NOMO-1 (cell line): ENCODE measurements at regions not wholly inside any gene's neighbourhood (a gene's known extent, or its start where the extent isn't known, plus 50 kb on each side); places are given as distances from the start of the nearest gene placed in this dataset.
A peak's percentile ranks its signal among the peaks of the same experiment; 100 is the strongest.

Source experiments
- DNase-seq, 2 experiments: peaks; one replicate each; lab custom pipeline; 2025; ENCODE audit not compliant: unreplicated experiment in 2 of 2; lab: John Stamatoyannopoulos, UW

DNA sequence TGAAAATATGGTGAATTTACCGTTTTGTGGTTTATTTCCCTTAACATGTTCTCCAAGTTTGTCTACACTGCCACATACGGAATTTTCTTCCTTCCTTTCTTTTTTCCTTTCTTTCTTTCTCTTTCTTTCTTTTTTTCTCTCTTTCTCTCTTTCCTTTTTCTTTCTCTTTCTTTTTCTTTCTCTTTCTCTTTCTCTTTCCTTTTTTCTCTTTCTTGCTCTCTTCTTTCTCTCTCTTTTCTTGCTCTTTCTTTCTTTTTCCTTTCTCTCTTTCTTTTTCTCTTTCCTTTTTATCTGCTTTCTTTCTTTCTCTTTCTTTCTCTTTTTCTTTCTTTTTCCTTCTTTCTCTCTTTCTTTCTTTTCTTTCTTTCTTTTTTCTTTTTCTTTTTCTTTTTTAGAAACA lies 1962.3 kb upstream of the PCDH20 start:
- DNase-seq: no peak

DNA sequence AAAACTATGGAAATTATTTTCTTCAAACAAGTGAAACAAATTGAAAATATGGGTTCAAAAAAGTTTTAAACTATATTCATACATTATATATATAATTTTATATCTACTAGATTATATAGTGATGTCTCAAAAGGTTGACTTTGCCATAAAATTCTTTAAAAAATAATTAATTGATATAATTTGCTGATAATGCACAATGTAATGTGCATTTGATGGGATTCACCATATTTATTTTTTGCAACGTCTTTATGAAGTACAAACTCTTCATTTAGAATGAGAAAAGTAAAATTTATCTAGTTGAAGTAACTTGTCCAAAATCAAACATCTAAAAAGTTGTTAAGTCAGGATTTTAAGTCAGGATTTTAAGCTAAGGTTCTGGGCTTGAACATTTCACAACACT lies 1954.5 kb upstream of the PCDH20 start:
- no peak for DNase-seq

DNA sequence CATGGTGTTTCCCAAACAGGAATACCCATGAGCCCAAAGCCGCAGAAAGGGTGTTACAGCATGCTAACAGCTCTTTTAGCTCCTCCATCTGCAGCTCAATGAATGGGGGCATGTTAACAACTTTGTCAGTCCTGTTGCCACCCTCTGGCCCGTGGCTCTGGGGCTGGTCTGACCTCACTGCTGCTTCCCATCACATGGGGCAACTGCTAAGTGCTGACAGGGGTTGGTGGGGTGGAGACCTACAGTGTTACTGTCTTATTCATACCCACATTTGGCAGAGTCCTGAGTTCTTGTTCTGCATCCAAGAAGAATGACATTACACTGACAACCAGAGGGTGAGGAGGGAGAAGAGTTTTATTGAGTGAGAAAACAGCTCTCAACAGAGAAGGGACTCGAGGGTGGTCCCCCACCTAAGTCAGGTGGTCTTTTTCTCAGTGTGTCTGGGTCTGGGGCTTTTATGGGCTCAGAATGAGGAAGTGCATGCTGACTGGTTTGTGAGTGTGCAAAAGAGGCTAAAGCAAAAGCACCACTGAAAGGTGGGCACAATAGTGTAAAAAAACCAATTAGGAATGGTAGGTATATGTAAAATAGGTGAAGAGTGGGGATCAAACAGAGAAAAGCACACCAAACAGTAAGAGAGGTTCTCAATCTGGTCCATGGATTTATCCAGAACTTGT lies 1952.0 kb upstream of the PCDH20 start:
- DNase-seq: no peak

DNA sequence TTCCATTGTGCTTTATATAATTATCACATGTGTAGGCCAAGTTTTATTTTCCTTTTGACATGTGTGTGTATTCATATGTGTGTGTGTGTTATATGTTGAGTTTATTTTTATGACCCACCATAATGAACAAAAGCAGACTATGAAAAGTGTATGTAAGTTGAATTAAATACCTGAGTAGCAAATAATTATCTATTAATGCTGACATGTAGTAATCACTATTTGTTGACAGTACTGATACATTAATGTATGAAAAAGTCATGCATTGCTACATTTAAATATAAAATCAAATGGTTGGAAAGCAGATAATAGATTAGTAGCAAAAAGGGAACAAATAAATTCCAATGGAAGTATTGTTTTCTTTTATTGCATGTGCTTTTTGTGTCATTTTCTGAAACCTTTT lies 1948.5 kb upstream of the PCDH20 start:
- no peak for DNase-seq

DNA sequence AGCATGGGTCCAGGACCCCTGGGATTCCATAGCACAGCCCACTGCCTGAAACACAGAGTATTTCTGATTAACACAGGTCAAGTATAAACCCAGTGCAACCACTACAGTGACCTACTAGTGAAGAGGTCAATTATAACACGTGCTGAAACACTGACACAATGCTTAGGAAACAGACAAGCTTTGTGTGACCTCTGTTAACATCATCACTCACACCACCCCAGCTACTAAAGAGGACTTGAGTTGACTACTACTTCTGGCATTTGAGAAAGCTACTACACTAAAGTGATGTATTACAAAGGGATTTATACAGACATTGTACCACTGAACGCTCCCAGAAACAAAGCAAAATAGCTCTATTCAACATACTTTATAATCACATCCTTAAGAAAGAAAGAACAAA lies 1935.9 kb upstream of the PCDH20 start:
- DNase-seq: no peak

DNA sequence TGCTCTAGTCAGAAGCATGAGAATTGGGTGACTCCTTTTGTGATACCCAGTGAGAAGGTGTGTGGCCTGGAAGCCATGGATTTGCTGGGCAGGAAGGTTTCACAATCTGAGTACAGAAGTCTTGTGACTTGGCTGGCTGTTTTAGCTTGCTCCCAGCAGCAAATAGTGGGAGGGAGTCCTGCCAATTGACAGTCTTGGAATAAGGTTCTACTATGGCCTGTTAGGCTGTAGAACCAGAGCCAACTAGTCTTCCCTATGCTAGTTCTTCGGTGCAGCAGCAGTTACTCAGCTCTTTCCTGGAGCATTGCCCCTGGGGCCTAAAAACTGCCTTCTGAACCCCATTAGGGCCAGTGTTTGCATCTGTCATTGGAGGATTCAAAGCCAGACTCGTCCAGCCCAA lies 1935.4 kb upstream of the PCDH20 start:
- DNase-seq: no peak

DNA sequence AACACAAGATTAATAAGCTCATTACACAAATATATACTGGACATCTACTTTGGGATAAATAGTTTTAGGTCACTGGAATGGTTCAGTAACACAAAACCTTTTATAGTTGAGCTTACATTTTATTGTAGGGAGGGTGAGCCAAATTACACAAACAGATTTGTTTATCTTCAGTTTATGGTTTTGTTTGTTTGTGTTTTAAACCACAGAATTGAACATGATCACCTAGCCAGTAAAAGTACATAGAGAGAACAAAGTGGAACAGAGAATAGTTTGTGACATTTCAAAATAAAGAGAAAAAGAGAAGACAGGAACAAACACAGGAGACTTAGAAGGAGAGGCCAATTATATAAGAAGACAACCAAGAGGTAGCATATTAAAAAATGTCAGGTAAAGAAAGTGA lies 1930.2 kb upstream of the PCDH20 start:
- no peak for DNase-seq

DNA sequence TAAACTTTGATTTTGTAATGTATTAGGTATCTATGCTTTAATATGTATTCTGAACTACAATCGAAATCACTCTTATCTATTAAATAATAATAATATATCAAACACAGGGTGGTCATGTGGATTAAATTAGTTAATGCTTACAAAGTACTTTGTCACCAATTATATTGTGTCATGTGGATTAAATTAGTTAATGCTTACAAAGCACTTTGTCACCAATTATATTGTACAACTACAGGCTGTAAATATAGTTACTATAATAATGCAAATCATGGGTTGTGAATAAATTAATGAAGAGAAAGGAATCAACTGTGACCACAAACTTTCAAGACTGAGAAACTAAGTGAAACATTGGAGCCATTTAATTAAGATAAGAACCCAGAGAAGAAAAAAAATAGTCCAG lies 1929.1 kb upstream of the PCDH20 start:
- DNase-seq: no peak

DNA sequence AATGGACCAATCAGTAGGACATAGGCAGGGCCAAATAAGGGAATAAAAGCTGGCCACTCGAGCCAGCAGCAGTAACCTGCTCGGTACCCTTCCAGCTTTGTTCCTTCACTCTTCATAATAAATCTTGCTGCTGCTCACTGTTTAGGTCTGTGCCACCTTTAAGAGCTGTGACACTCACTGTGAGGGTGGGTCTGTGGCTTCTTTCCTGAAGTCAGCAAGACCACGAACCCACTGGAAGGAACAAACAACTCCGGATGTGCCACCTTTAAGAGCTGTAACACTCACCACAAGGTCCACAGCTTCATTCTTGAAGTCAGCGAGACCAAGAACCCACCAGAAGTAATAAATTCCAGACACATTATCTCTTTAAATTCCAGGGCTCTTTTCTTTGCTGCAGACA lies 1922.3 kb upstream of the PCDH20 start:
- no peak for DNase-seq

DNA sequence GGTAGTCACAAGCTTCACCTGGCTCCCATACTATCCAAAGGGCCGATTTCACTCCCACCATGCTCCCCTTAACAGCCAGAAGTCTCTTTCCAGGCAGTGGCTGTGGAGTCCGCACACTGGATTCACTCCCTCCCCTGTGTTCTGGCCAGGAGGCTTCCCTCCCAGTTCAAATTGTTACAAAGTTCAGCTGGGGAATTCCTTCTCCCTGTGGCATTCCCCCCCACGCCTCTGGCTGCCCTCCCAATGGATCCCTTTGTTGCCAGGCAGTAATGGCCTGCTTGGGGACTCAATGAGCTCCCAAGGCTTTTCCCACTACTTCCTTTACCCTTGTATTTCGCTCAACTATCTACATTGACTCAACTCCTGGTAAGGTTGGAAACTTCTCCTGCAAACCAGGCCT lies 1921.4 kb upstream of the PCDH20 start:
- DNase-seq: no peak

DNA sequence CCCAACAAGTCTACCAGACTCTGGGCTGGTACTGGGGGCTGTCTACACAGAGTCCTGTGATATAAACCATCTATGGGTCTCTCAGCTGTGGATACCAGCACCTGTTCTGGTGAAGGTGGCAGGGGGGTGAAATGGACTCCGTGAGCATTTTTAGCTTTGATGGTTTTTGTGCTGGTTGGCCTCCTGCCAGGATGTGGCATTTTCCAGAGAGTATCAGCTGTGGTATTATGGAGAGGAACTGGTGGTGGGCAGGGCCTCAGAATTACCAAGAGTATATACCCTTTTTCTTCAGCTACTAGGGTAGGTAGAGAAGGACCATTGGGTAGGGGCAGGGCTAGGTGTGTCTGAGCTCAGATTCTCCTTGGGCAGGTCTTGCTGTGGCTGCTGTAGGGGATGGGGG lies 1920.9 kb upstream of the PCDH20 start:
- no peak for DNase-seq

DNA sequence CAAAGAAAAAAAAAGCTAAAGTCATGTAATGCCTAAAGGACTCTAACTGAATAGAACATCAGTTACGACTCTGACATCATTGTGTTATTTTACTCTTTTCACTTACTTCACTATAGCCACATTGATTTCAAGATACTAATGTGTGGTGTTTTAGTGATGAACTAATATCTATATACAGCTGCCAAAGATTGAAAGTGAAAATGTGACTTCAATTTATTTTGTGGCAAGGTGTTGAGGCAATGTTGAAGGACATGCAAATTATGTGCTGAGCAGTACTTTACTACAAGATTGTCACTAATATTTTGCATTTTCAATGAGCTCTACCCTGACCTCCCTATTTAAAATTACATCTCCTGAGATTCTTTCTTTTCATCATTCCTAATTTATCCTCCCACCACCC lies 1911.9 kb upstream of the PCDH20 start:
- no peak for DNase-seq

DNA sequence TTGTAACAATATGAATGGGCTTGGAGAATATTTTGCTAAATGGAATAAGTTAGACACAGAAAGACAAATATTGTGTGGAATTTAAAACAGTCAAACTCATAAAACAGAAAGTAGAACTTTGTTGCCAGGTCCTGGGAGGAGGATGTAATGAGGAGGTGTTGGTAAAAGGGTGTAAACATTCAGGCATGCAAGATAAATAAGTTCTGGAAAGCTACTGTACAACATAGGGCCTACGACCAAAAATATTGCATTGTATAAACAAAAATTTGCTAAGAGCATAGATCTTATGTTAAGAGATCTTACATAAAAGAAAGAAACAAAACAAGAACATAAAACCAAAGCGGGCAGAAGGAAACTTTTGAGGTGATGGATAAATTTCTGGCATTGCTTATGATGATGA lies 1907.8 kb upstream of the PCDH20 start:
- DNase-seq: no peak

DNA sequence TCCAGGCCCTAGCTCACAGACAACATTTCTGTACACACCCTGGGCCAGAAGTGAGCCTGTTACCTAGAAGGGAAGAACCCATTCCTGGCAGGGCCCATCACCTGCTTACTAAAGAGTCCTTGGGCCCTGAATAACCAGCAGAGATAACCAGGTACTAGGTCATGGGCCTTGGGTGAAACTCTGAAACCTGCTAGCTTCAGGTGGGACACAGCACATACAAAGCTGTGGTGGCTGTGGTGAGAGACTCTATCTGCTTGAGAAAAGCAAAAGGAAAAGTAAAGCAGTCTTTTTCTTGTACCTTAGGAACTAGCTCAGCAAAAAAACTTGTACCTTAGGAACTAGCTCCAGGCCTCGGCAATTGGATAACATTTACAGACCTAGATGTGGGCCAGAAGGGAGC lies 1895.9 kb upstream of the PCDH20 start:
- DNase-seq: no peak

DNA sequence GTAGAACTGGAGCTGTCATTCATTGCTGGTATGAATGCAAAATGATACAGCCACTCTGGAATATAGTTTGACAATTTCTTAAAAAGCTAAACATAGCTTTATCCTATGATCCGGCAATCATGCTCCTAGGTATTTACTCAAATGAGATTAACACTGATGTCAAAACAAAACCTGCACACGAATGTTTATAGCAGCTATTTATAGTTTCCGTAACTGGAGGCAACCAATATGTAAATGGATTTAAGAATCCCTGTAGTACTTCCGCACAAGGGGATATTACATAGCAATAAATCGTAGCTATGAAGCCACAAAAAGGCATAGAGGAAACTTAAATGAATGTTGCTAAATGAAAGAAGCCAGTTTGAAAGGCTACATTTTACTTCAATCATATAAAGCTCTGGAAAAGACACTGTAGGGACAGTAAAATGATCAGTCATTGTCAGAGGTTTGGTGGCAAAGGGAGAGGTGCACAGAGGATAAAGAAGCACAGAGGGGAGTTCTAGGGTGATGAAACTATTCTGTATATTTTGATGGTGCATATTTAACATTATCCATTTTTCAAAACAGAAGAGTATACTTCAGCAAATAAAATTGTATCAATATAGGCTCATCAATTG lies 1893.0 kb upstream of the PCDH20 start:
- DNase-seq: no peak

DNA sequence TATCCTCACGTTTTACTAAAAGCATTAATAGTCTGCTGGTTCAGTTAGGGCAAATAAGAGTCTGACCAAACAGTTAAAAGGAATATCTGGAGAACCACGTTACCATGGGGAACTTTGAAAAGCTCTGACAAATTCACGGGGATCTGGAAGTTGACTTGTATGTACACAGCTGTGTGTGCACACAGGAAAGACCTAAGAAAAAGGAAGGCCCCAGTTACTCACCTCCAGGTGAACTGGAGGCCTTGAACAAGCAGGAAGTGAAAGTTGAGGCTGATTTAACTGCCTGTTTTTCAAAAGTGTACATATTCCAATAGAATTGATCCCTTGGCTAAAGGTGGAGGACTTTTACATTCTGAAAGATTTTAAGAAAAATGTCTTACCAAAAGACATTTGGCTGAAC lies 1891.6 kb upstream of the PCDH20 start:
- DNase-seq: peak; percentile 72 to 76

DNA sequence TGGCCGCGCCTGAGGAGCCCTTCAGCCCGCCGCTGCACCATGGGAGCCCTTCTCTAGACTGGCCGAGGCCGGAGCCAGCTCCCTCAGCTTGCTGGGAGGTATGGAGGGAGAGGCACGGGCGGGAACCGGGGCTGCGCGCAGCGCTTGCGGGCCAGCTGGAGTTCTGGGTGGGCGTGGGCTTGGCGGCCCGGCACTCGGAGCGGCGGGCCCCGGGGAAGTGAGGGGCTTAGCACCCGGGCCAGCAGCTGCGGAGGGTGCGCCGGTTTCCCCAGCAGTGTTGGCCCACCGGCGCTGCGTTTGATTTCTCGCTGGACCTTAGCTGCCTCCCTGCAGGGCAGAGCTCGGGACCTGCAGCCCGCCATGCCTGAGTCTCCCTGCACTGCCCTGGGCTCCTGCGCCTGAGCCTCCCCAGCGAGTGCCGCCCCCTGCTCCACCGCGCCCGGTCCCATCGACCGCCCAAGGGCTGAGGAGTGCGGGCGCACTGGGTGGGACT lies 1890.0 kb upstream of the PCDH20 start:
- DNase-seq: no peak

DNA sequence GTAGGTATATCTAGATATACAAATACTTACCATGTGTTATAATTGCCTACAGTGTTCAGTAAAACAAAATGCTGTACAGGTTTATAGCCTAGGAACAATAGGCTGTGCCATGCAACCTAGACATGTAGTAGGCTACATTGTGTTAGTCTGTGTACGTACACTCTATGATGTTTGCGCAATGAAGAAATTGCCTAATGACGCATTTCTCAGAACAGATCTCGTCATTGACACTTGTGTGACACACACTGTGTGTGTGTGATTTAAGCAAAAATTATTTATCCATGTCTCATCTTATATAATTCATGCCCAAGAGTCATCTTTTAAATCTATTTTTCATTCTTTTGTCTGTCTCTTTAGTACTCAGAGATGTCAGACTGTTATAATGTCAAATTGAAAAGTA lies 1888.8 kb upstream of the PCDH20 start:
- no peak for DNase-seq

DNA sequence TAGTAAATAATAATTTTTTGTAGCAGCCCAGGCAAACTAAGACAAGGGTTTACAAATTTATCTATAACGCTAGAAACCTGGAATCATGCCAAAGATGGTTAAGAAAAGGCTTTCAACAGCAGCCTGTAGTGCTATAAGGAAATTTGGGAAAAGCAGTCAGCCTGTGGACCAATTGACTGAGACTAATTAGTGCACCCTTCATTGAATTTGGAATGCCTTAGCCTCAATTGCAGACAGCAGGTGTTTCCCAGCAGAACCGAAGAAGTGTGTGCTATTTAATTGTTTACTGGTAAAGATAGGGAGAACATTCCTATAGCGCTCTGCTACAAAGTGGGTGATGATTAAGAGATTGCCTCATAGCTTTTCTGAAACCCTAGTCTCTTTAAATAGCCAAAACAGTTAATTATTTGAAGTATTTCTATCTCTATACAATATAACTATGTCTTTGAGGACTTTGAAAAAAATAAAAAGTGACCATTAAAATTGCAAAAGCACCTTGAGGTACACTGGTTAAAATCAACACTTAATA lies 1884.3 kb upstream of the PCDH20 start:
- no peak for DNase-seq

DNA sequence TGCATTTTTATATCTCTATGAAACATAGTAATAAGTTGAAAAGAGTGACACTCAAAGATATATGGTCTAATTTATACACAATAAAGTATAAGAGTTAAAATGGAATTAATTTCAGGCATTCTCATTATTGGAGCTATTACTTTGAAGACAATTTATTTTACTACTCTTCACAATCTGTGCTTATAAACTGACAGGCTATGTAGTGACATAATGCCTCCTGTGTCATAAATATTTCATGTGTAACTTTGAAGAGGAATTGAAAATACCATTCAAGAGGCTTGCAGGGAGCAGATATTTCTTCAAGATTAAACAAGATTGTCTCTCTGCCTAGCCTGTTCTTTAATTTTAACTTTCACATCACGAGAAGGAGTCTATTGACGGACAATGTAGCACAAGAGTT lies 1881.5 kb upstream of the PCDH20 start:
- DNase-seq: peak in 1 of 2 experiments; percentile 14

DNA sequence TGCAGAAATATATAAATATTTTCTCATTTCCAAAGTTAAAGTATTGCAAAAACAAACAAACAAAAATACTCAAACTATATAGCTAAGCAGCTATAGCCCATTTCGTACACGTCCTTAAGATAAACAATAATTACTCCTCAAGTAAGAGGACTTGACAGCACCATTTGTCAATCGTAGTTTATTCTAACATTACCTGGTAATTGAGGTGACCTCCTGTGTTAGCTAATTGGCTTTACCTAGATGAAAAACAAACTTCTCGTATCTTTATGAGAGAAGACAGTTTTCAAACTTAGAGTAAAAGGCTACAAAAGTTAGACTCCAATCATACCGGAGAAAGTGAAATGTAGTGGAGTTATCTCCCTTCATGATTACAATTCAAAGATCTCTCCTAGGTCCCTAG lies 1876.1 kb upstream of the PCDH20 start:
- DNase-seq: no peak

DNA sequence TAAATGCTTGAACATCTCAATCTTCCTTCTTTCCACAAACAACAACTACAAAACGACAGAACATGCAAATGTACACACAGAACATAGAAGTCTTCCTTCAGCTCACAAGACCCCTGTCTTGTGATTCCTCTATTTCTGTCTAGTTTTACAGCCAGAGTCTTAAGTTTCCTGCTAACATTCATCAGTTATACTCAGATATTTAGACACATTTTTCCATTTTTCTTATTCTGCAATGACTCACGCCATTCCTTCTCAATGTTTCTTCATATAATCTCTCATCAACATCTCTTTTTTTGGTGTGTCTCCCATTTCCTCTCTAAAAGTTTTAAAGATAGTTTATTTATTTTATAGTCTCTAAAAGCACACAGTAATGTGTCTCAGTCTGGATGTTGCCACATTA lies 1872.9 kb upstream of the PCDH20 start:
- DNase-seq: no peak

DNA sequence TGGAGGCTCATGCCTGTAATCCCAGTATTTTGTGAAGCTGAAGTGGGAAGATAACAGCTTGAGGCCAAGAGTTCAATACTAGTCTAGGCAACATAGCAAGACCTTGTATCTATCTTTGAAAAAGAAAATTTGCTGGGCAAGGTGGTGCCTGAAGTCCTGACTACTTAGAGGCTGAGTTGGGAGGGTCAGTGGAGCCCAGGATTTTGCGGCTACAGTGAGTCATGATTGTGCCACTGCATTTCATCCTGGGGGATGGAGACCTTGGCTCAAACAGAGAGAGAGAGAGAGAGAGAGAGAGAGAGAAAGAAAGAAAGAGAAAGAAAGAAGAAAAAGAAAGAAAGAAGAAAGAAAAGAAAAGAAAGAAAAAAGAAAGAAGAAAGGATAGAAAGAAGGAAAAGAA lies 1872.3 kb upstream of the PCDH20 start:
- no peak for DNase-seq
